DMS53 treated with DMSO at 0.1 percent for 48 hours (cell line): ENCODE measurements at regions not wholly inside any gene's neighbourhood (a gene's known extent, or its start where the extent isn't known, plus 50 kb on each side); places are given as distances from the start of the nearest gene placed in this dataset.
"Not testable (repeated sequence)": the region's sequence is repeated elsewhere in the genome, so short reads cannot be mapped to it uniquely, and the experiment has no call there.

ENCODE experiments used
- DNase-seq: peaks from one replicate; lab custom pipeline; 2025; ENCODE audit not compliant: unreplicated experiment; lab: John Stamatoyannopoulos, UW

- DNase-seq: no peak
These were observed 729.6 kb upstream of the GJE1 start for GRCh38 chr6:141403103-141403502.

- no peak for DNase-seq
These were observed 730.2 kb upstream of the GJE1 start for GRCh38 chr6:141402489-141402888.

GRCh38 chr6:141401851-141402250 lies 730.9 kb upstream of the GJE1 start:
- DNase-seq: no peak

GRCh38 chr6:141401168-141401567 lies 731.6 kb upstream of the GJE1 start:
- DNase-seq: no peak

- no peak for DNase-seq
These were observed 733.8 kb upstream of the GJE1 start for GRCh38 chr6:141398949-141399348.

GRCh38 chr6:141395443-141396008 lies 737.2 kb upstream of the GJE1 start:
- no peak for DNase-seq

- DNase-seq: no peak
These were observed 738.1 kb upstream of the GJE1 start for GRCh38 chr6:141394565-141395051.

GRCh38 chr6:141394125-141394536 lies 738.6 kb upstream of the GJE1 start:
- no peak for DNase-seq

GRCh38 chr6:141393405-141394124 lies 739.2 kb upstream of the GJE1 start:
- DNase-seq: no peak

- not testable (repeated sequence) for DNase-seq
These were observed 741.6 kb upstream of the GJE1 start for GRCh38 chr6:141391135-141391534.

- no peak for DNase-seq
These were observed 744.1 kb upstream of the GJE1 start for GRCh38 chr6:141388666-141389065.

- no peak for DNase-seq
These were observed 762.3 kb upstream of the GJE1 start for GRCh38 chr6:141370438-141370837.

- DNase-seq: not testable (repeated sequence)
These were observed 765.9 kb upstream of the GJE1 start for GRCh38 chr6:141366796-141367195.

- DNase-seq: no peak
These were observed 768.0 kb upstream of the GJE1 start for GRCh38 chr6:141364694-141365093.

GRCh38 chr6:141364232-141364631 lies 768.5 kb upstream of the GJE1 start:
- peak; percentile 19 for DNase-seq

- DNase-seq: no peak
These were observed 771.2 kb upstream of the GJE1 start for GRCh38 chr6:141361559-141361958.

GRCh38 chr6:141359953-141360352 lies 772.8 kb upstream of the GJE1 start:
- DNase-seq: no peak

GRCh38 chr6:141354191-141354955 lies 778.4 kb upstream of the GJE1 start:
- no peak for DNase-seq

- no peak for DNase-seq
These were observed 781.0 kb upstream of the GJE1 start for GRCh38 chr6:141351721-141352120.

GRCh38 chr6:141349710-141350109 lies 783.0 kb upstream of the GJE1 start:
- no peak for DNase-seq

- no peak for DNase-seq
These were observed 784.7 kb upstream of the GJE1 start for GRCh38 chr6:141347906-141348492.

GRCh38 chr6:141347086-141347485 lies 785.6 kb upstream of the GJE1 start:
- DNase-seq: no peak
